GM18499 (cell line): ENCODE measurements at regions not wholly inside any gene's neighbourhood (a gene's known extent, or its start where the extent isn't known, plus 50 kb on each side); places are given as distances from the start of the nearest gene placed in this dataset.

Experiments
- ATAC-seq: cut with Tn5 transposase; IDR thresholded peaks from one replicate; pipeline ENCODE4 v1.9.1; 2021; ENCODE audit warnings: moderate number of reproducible peaks; ENCODE audit not compliant: insufficient read depth, unreplicated experiment

DNA sequence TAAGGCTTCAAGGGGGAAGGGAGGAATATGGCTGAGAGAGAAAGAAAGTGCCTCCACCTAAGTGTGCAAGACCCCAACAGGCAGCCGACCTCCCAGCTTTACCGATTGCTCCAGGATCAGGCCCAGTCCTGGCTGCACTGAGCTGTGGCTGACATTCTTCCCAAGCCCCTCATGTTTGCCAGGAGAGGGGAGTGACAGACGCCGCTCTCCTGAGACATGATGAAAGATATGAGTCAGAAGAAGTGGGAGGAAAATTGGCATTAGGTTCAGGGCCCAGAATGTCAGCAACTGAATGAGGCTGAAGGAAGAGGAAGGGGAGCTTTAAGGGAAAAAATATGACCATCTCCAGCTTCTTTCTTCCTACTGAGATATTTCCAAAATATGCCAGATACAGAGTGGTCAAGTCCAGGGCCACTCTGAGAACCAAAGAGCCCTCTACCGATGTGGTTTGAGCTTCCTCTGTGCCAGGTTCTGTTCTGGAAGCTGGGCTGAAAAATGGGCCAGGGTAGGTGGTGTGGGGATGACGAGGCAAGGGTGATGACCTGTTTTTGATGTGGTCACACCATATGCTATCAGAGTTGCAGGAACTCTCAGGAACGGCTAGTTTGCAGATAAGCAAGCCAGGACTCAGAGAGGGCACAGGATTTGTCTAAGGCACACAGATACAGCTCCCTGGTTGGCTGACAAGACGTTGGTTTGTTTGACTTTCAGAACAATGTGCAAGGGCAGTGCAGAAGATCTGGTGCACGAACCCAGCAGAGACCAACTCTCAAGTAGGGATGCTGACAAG is 176.7 kb downstream of the SOX9 start:
- no peak for ATAC-seq

DNA sequence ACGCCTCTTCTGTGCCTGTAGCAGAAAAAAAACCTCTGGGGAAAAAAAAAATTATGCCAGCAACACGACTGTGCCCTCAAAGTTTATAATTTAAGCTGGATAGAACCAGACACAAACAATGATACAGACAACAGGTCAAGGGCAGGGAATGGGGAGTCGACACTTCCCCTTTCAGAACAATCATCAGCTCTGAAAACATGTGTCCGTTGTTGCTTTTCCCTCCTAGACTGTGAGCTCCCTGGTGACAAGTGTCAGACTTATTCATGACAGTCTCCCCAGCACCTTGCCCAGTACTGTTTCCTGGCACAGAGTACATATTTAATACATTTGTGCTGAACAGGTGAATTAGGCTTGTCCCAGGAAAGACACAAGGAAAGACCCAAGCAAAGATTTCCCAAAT is 178.3 kb downstream of the SOX9 start:
- no peak for ATAC-seq

DNA sequence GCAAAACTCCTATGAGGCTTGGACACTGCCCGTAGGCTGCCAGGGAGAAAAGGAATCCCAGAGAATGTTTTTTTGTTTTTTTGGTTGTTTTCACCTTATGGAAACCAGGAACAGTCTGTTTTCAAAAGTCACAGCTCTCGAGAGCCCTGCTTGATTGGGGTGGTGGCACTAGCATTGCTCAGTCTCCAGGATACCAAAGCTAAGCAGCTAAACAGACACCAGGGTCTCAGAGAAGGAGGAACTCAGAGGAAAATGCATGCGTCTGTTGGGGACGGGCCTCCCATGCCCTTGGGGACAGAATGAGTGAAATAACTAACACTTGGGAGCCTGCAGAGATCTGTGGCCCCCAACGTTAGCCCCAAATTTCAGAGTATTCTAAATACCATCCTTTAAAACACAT is 178.8 kb downstream of the SOX9 start:
- no peak for ATAC-seq

DNA sequence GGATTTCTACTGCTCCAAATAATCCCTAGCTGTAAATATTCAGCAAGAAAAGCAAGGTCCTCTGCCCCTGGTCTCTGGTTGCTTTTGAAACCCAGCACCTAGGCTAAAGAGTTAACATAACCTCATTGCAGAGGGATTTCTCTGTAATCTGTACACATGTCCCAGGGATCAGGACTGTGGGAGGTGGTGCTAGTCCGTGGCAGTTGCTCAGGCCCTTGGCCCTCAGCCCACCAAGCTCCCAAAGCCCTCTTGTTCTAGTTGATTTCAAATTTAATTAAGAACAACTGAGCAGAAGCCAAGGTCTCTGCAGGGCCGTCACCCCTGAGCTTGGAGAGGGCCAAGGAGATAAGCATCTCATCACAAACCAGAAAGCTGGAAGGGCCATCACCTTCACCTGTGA is 181.1 kb downstream of the SOX9 start:
- no peak for ATAC-seq

DNA sequence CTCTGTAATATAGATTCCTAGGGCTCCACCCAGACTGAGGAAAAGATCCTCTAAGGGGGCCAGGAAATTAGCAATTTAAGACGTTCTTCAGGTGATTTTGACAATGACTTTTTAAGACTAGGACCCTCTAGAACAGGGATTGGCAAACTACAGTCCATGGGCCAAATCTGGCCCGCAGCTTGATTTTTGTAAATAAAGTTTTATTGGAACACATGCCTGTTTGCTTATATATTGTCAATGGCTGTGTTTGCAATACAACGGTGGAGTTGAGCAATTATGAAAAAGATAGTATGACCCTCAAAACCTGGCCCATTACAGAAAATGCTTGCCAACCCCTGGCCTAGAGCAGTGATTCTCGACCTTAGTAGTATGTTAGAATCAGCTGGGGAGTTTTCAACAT is 181.9 kb downstream of the SOX9 start:
- no peak for ATAC-seq

DNA sequence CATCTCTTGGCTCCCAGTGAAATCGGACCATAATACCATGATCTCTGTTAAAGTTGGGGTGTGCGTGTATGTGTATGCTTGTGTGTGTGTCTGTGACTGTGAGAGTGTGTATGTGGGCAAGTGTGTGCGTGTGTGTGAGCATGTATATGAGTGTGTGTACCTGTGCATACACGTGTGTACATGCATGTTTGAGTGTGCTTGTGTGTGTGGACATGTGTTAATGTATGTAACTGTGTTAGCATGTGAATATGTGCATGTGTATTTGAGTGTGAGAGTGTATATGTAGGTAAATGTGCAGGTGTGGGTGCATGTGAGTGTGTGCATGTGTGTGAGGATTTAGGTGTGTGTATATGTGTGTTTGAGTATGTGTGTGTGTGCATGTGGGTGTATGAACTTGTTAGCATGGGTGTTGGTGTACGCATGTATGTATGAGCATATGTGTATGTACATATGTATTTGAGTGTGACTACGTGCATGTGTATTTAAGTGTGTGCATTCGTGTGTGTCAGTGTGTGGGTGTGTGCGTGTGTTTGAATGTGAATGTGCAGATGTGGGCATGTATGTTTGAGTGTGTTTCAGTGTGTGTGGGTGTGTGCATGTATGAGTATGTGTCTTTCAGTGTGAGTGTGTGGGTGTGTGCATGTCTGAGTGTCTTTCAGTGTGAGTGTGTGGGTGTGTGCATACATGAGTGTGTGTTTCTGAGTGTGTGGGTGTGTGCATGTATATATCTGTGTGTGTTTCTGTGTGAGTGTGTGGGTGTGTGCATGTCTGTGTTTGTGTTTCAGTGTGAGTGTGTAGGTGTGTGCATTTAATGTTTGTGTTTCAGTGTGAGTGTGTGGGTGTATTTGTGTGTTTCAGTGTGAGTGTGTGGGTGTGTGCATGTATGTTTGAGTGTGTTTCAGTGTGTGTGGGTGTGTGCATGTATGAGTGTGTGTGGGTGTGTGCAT is 183.2 kb downstream of the SOX9 start:
- no peak for ATAC-seq

DNA sequence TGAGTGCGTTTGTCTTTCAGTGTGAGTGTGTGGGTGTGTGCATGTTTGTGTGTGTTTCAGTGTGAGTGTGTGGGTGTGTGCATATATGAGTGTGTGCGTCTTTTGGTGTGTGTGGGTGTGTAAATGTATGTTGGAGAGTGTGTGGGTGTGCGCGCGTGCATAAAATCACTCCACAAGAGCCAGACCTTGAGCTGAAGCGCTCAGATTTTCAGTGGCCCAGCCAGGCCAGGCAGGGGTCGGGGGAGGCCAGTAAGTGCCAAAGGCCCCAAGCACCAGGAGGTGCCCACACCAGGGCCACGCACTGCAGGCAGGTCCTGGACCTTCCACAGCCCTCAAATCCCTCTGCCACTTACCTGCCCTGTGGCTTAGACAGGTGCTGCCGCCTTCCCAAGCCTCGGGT is 184.0 kb downstream of the SOX9 start:
- no peak for ATAC-seq

DNA sequence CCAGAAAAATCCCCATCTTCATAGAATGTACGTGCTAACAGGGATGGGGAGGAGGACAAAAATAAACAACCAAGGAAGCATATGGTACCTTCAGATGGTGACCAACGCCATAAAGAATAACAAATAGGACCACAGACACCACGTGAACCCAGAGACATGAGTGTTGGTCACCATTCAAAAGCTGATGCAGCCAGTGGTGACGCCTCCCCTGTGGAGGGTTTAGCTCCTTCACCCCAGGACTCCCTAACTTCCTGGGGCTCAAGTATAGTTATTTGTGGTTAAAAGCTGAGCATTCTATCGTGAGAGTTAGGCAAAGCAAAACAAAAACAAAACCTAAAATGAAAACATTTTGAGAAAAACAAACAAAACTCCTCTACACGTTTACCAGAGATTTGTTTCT is 184.7 kb downstream of the SOX9 start:
- ATAC-seq: no peak

DNA sequence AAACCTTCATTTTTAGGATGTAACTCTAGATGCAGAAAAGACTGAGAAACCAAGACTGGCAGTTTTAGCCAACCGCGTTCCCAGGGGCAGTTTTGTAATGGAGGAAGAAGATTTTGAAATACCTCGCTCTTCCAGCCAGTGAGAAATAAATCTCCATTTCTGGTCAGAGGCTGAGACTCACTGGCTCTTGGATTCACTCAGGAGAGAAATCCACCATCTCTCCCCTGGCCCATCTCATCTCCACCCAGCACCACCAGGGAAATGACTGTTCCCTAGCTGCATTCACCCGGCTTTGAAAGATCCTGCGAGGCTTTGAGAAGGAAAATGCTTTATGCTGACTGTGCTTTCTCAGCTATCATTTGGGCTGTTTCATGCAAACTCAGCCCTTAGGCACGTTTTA is 185.2 kb downstream of the SOX9 start:
- ATAC-seq: no peak

DNA sequence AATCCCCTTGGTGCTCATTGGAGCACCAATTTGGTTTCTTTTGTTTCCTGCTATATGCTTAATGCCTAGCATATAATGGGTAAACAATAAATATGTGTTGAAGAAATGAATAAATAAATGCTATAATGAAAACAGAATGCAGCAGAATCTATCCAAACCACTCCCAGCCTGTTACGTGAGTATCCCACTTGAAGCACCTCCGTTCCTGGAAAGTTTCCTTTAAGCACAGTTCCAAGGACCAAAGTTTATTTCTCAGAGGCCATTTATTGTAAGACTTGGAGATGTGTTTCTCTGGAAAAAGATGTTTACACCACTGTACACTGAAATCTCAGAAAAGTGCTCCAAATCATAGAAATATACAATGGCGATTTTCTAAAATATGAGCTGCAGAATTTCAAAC is 187.0 kb downstream of the SOX9 start:
- no peak for ATAC-seq

DNA sequence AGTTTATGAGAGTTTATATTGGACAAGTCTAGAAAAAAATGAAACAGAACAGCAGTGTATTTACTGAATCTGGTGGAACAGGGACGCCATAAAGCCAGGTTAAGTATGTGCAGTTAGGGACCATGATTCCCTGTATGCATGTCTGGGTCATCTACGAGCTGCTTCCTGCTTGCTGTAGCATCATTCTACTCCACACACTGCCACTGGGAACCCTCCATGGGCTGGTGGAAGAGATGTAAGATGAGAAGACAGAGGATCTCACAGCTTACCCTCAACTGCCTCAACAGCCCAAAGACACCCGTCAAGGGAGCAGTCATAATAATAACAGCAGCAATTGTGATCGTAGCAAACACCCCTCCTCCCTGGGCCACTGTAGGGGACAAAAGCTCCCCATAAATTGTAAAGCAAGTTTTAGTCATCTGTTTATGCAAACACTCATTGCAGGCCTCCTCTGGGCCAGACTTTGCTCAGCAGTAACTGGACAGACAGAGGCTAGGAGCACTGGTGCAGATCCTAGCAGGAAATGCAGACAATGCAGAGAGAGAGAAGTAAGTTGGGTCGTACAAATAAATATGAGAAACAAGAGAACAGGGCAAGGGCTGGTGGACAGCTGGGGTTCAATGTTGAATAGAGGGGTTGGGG is 188.0 kb downstream of the SOX9 start:
- ATAC-seq: no peak

DNA sequence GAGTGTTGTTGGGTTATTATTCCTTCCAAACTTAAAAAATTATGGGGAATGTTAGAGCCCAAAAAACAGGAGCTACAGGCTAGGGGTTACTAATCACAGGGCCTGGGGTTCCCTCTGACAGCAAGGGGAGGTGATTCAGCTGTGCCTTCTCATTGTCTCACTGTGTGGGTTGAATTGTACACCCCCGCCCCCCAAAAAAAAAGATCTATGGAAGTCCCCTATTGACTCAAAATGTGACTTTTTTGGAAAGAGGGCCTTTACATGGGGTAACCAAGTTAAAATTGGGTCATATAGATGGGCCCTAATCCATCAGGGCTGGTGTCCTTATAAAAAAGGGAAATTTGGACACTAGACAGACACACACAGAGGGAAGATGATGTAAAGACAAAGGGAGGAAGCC is 190.2 kb downstream of the SOX9 start:
- no peak for ATAC-seq

DNA sequence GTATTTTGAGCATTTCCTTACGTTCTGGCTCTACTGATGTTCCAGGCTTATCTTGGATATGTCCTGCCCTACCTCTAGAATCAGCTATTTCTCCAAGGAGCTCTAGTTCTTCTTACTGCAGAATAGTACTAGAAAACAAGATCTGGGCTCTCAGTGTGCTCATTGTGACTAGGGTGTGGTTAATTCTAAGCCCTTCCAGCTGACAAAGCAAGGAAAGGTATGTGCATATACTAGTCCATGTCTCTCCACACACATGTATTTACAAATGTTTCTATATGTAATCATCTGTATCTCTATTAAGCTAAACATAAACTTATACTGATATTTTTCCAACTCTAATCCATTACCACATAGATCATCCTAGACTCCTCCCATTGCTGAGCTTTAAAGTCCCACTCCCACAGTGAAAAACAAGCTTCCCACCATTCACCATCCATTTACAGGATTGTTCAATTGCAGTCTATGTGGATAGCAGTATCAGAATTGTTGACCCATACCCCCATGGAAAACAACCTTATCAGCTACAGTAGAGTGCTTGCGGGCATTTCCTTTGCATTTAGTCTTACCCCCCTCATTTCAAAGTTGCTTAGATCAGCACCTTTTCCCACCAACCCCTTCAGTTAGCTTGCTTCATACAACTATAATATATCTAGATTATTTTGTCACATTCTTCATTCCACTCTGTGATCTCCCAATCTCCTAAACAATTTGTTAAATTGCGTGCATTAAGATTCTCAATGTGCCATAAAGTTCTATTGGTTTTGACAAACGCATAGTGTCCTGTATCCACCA is 194.5 kb downstream of the SOX9 start:
- ATAC-seq: no peak

DNA sequence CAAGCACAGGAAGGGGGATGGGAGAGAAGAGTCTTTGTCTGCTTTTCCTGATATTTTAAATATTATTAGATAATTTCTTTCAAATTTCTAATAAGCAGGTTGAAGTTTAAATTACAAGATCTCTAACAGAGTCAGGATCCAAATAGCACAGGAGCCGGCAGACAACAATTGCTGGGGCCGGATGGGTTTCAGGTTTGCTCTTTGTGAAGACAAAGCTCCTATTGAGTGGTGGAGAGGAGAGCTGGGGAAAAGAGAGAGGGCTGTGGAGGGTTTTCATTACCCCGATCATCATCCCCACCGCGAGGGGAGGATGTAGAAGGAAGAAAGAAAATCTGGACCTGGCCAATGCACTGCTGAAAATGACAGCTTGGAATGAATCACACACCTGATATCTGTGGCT is 197.3 kb downstream of the SOX9 start:
- no peak for ATAC-seq

DNA sequence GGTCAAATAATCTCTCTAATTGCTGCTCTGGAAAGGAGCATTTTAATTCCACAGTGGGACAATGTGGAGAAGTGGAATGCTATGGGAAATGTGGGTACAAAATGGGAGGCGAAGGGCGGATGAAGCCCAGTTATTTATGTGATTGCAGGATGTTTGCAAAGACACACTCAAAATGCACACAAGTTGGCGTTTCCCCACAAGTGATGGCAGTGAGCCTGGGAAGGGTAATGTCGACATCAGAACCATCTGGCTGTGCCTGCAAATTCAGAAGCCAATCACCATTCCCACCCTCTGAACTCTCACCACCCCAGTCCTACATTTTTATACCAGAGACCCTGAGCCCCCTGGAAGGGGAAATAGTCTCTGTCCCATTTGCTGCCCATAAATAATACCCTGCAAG is 201.1 kb downstream of the SOX9 start:
- no peak for ATAC-seq

DNA sequence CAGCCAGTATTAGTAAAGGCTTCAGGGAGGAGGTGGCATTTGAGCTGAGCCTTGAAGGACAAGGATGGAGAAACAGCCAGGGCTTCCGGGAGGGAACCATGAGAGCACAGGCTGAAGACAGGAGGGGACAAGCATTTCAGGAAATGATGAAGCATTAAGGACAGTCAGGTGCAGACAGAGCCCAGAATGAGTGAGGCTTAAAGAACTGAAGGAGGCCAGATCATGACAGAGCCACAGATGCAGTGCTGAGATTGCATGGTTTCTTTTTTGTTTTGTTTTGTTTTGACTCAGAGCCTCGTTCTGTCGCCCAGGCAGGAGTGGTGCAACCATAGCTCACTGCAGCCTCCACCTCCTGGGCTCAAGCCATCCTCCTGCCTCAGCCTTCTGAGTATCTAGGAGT is 211.5 kb downstream of the SOX9 start:
- ATAC-seq: peak; percentile 91

DNA sequence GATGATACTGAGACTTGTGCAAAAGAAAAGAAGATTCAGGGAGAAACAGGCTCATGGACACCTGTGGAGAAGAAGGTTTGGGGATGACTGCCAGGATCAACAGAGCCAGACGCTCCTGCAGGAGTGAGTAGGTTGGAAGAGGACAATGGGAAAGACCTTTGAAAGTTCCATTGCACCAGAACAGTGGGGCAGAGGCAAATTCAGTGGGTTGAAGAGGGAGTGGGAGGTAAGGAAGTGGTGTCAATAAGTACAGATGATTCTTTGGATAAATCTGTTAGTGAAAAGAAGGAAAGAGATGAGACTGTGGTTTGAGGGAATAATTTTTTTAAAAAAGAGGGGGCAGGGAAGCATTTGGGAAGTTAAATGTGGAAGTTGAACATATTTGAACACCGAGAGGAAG is 212.8 kb downstream of the SOX9 start:
- no peak for ATAC-seq

DNA sequence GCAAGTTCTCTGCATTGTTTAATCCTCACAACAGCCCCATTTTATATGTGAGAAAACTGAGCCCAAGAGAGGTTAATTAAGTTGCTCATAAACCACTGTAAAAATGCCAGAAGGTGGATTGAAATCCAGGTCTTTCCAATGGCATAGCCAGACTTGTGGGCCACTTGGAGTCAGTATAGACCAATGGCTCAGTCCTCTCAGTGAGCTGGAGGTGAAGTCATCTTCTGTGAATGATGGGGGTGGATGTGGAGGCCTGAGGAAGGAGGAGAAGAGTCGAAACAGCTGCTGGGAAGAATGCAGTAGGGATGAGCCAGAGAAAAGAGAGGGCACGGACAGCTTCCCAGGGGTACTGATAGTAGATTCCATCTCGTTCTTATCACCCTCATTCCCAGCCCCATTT is 213.4 kb downstream of the SOX9 start:
- no peak for ATAC-seq

DNA sequence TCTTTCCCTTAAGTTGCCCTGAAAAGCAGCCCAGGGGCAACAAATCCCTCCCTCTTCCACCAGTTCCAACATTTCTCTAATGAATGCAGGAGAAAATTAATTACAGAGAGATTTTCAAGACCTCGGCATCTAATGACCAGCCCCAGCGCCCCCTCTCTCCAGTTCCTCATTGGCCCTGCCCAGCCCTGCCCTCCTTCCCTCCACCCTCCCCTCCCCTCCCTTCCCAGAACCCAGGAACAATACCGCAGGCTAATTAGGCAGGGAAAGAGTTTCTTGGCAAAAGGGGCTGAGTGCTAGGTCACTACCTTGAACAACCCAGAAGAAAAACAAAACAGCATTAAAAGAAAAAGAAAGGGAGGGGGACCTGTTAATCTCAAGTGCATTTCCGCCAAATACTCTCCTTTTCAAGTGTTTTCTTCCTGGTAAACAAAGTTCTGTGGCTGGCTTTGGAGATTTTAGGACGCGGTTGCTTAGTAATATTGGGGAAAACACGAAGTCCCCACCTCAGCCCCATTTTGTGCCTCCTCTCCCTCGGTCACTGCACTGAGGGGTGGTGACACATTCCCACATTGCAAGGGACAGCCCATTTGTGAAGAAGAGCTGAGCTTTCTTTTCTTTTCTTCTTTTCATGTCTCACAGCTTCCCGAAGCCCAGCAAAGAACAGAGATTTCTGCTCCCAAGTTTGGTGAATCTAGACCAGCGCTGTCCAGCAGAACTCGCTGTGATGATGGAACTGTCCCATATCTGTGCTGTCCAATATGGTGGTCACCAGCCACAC is 215.4 kb downstream of the SOX9 start:
- no peak for ATAC-seq

DNA sequence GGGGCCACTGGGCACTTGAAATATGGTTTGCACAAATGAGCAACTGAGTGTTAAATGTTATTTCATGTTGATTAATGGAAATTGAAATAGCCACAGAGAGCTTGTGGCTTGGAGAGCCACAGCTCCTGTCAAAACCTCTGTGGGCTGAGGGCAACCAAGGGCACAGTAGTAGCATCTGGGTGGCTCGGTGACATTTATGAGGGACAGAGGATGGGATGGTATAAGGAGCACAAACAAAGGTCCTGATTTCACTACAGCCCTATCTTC is 215.9 kb downstream of the SOX9 start:
- ATAC-seq: no peak
